Large intestine (tissue), 3 donors: ENCODE measurements at regions not wholly inside any gene's neighbourhood (a gene's known extent, or its start where the extent isn't known, plus 50 kb on each side); places are given as distances from the start of the nearest gene placed in this dataset.

Experiments used
- DNase-seq, 2 donors: peaks; one replicate each; pipeline versions ENCODE4 v3.0.0 to v3.0.0-alpha.2; 2013
- H3K27ac ChIP-seq: one replicate; pipeline ENCODE4 v1.5.1; 2013; ENCODE audit warnings: low read length
- H3K27me3 ChIP-seq: 2 replicates; pipeline ENCODE4 v1.6.1; 2013; ENCODE audit warnings: low read length; ENCODE audit not compliant: control insufficient read depth, insufficient read depth
- H3K36me3 ChIP-seq: 2 replicates; pipeline ENCODE4 v1.6.1; 2013; ENCODE audit warnings: low read length; ENCODE audit not compliant: control insufficient read depth, insufficient read depth
- H3K4me1 ChIP-seq: one replicate; pipeline ENCODE4 v1.6.1; 2013; ENCODE audit warnings: low read length; ENCODE audit not compliant: control insufficient read depth, insufficient read depth
- H3K4me3 ChIP-seq: one replicate; pipeline ENCODE4 v1.5.1; 2013; ENCODE audit warnings: low read length
- H3K9me3 ChIP-seq: one replicate; pipeline ENCODE4 v1.6.1; 2013; ENCODE audit warnings: mild to moderate bottlenecking, low read depth, low read length, moderate library complexity; ENCODE audit not compliant: control insufficient read depth
- WGBS: methylation state at CpG from one replicate; pipeline ENCODE4 v1.1.5; 2013; ENCODE audit warnings: low lambda C conversion rate; ENCODE audit not compliant: insufficient coverage; 5-methylcytosine and 5-hydroxymethylcytosine counted together

- WGBS, result no CpG with 5 or more reads among the region's 5 CpGs
- Histone ChIP-seq H3K4me1 (no peaks in the 10 kb centered on the region), H3K27me3 (no peaks in the 10 kb centered on the region), H3K9me3 (no peaks in the 10 kb centered on the region), H3K4me3 (no peak overlapping the region), H3K27ac (no peak overlapping the region), H3K36me3 (no peaks in the 10 kb centered on the region)
- no peak for DNase-seq
Measured at GRCh38 chr18:43933177-43933576, 655.9 kb upstream of the SYT4 start.

GRCh38 chr18:43934322-43934721, 657.0 kb upstream of the SYT4 start:
- no peaks in the 10 kb centered on the region for H3K4me1 ChIP-seq
- H3K4me3 ChIP-seq, result no peak overlapping the region
- DNase-seq, result no peak
- H3K36me3 ChIP-seq, result no peaks in the 10 kb centered on the region
- H3K9me3 ChIP-seq, result no peaks in the 10 kb centered on the region
- no peaks in the 10 kb centered on the region for H3K27me3 ChIP-seq
- no peak overlapping the region for H3K27ac ChIP-seq
- 40% methylated on average over 1 of the region's 1 CpG for WGBS

GRCh38 chr18:43934781-43935471, 657.6 kb upstream of the SYT4 start:
- no peak overlapping the region for H3K27ac ChIP-seq
- WGBS, result no CpG with 5 or more reads among the region's 4 CpGs
- no peaks in the 10 kb centered on the region for H3K4me1 ChIP-seq
- no peak overlapping the region for H3K4me3 ChIP-seq
- H3K36me3 ChIP-seq, result no peaks in the 10 kb centered on the region
- DNase-seq, result peak in 1 of 2 donors; percentile 9
- no peaks in the 10 kb centered on the region for H3K27me3 ChIP-seq
- H3K9me3 ChIP-seq, result no peaks in the 10 kb centered on the region

- 68% methylated on average over 3 of the region's 4 CpGs for WGBS
- no peak for DNase-seq
- H3K27me3 ChIP-seq, result no peaks in the 10 kb centered on the region
- H3K27ac ChIP-seq, result no peak overlapping the region
- H3K36me3 ChIP-seq, result no peaks in the 10 kb centered on the region
- no peaks in the 10 kb centered on the region for H3K9me3 ChIP-seq
- H3K4me3 ChIP-seq, result no peak overlapping the region
- no peaks in the 10 kb centered on the region for H3K4me1 ChIP-seq
Measured at GRCh38 chr18:43936176-43936575, 658.9 kb upstream of the SYT4 start.

- DNase-seq, result no peak
- Histone ChIP-seq H3K9me3 (no peaks in the 10 kb centered on the region), H3K4me1 (no peaks in the 10 kb centered on the region), H3K36me3 (no peaks in the 10 kb centered on the region), H3K27me3 (no peaks in the 10 kb centered on the region), H3K27ac (no peak overlapping the region), H3K4me3 (no peak overlapping the region)
- WGBS, result 100% methylated on average over 1 of the region's 2 CpGs
Measured at GRCh38 chr18:43949291-43949690, 672.0 kb upstream of the SYT4 start.

- H3K4me1 ChIP-seq, result no peaks in the 10 kb centered on the region
- no peaks in the 10 kb centered on the region for H3K36me3 ChIP-seq
- no peaks in the 10 kb centered on the region for H3K27me3 ChIP-seq
- no peak for DNase-seq
- H3K27ac ChIP-seq, result no peak overlapping the region
- 96% methylated on average over 3 of the region's 3 CpGs for WGBS
- H3K4me3 ChIP-seq, result no peak overlapping the region
- H3K9me3 ChIP-seq, result no peaks in the 10 kb centered on the region
Measured at GRCh38 chr18:43950062-43950461, 672.8 kb upstream of the SYT4 start.

- Histone ChIP-seq H3K27me3 (no peaks in the 10 kb centered on the region), H3K27ac (no peak overlapping the region), H3K4me3 (no peak overlapping the region), H3K4me1 (no peaks in the 10 kb centered on the region), H3K36me3 (no peaks in the 10 kb centered on the region), H3K9me3 (no peaks in the 10 kb centered on the region)
- no peak for DNase-seq
- WGBS, result 100% methylated on average over 3 of the region's 3 CpGs
Measured at GRCh38 chr18:43952398-43952797, 675.1 kb upstream of the SYT4 start.

- H3K27ac ChIP-seq, result no peak overlapping the region
- DNase-seq, result no peak
- H3K4me3 ChIP-seq, result no peak overlapping the region
- 57% methylated on average over 2 of the region's 3 CpGs for WGBS
- H3K27me3 ChIP-seq, result no peaks in the 10 kb centered on the region
- H3K9me3 ChIP-seq, result no peaks in the 10 kb centered on the region
- H3K36me3 ChIP-seq, result no peaks in the 10 kb centered on the region
- H3K4me1 ChIP-seq, result no peaks in the 10 kb centered on the region
Measured at GRCh38 chr18:43961722-43962121, 684.4 kb upstream of the SYT4 start.

GRCh38 chr18:43964666-43965065, 687.4 kb upstream of the SYT4 start:
- no peak overlapping the region for H3K27ac ChIP-seq

GRCh38 chr18:43965691-43966090, 688.4 kb upstream of the SYT4 start:
- no peaks in the 10 kb centered on the region for H3K27me3 ChIP-seq
- H3K36me3 ChIP-seq, result no peaks in the 10 kb centered on the region
- H3K27ac ChIP-seq, result no peak overlapping the region
- H3K4me1 ChIP-seq, result no peaks in the 10 kb centered on the region
- no peak overlapping the region for H3K4me3 ChIP-seq
- no peak for DNase-seq
- H3K9me3 ChIP-seq, result no peaks in the 10 kb centered on the region
- WGBS, result 92% methylated on average over 2 of the region's 4 CpGs

More at GRCh38 chr18:43964666-43965065, 687.4 kb upstream of the SYT4 start:
- no peaks in the 10 kb centered on the region for H3K4me1 ChIP-seq
- H3K27me3 ChIP-seq, result no peaks in the 10 kb centered on the region
- WGBS, result no CpG with 5 or more reads among the region's 1 CpG
- no peaks in the 10 kb centered on the region for H3K9me3 ChIP-seq
- DNase-seq, result no peak
- H3K4me3 ChIP-seq, result no peak overlapping the region
- H3K36me3 ChIP-seq, result no peaks in the 10 kb centered on the region

- Histone ChIP-seq H3K27me3 (no peaks in the 10 kb centered on the region), H3K4me3 (no peak overlapping the region), H3K9me3 (no peaks in the 10 kb centered on the region), H3K36me3 (no peaks in the 10 kb centered on the region), H3K4me1 (no peaks in the 10 kb centered on the region), H3K27ac (no peak overlapping the region)
- WGBS, result no CpG with 5 or more reads among the region's 4 CpGs
- no peak for DNase-seq
Measured at GRCh38 chr18:43970656-43971055, 693.4 kb upstream of the SYT4 start.
